ENCODE measurements at regions not wholly inside any gene's neighbourhood (a gene's known extent, or its start where the extent isn't known, plus 50 kb on each side); places are given as distances from the start of the nearest gene placed in this dataset.

GRCh38 chr2:180370511-180371205 lies 363.6 kb upstream of the CWC22 start:
- Histone ChIP-seq H3K36me3 (ENCODE audit: control insufficient read depth in 2 of 2, insufficient read depth in 2 of 2, low read length in 2 of 2) (no peaks in the 10 kb centered on the region), H3K27me3 (ENCODE audit: control insufficient read depth in 1 of 2, insufficient read depth in 2 of 2, low read length in 2 of 2) (no peaks in the 10 kb centered on the region), H3K27ac (ENCODE audit: low read length) (no peak overlapping the region), H3K4me1 (ENCODE audit: control insufficient read depth, insufficient read depth, low read length) (no peaks in the 10 kb centered on the region), H3K9ac (ENCODE audit: low read length in 2 of 2) (no peak overlapping the region), H3K4me3 (ENCODE audit: low read length in 2 of 2) (no peak overlapping the region), H3K9me3 (ENCODE audit: control insufficient read depth in 2 of 2, low read length in 2 of 2) (no peaks in the 10 kb centered on the region)

- Histone ChIP-seq H3K27me3 (ENCODE audit: control insufficient read depth in 1 of 2, insufficient read depth in 2 of 2, low read length in 2 of 2) (no peaks in the 10 kb centered on the region), H3K9me3 (ENCODE audit: control insufficient read depth in 2 of 2, low read length in 2 of 2) (no peaks in the 10 kb centered on the region), H3K9ac (ENCODE audit: low read length in 2 of 2) (no peak overlapping the region), H3K27ac (ENCODE audit: low read length) (no peak overlapping the region), H3K4me3 (ENCODE audit: low read length in 2 of 2) (no peak overlapping the region), H3K4me1 (ENCODE audit: control insufficient read depth, insufficient read depth, low read length) (peaks cover 8% of the 10 kb centered on the region), H3K36me3 (ENCODE audit: control insufficient read depth in 2 of 2, insufficient read depth in 2 of 2, low read length in 2 of 2) (no peaks in the 10 kb centered on the region)
Measured at GRCh38 chr2:180368881-180369280, 361.8 kb upstream of the CWC22 start.

- Histone ChIP-seq H3K9me3 (ENCODE audit: control insufficient read depth in 2 of 2, low read length in 2 of 2) (no peaks in the 10 kb centered on the region), H3K36me3 (ENCODE audit: control insufficient read depth in 2 of 2, insufficient read depth in 2 of 2, low read length in 2 of 2) (no peaks in the 10 kb centered on the region), H3K9ac (ENCODE audit: low read length in 2 of 2) (no peak overlapping the region), H3K4me3 (ENCODE audit: low read length in 2 of 2) (no peak overlapping the region), H3K27me3 (ENCODE audit: control insufficient read depth in 1 of 2, insufficient read depth in 2 of 2, low read length in 2 of 2) (no peaks in the 10 kb centered on the region), H3K4me1 (ENCODE audit: control insufficient read depth, insufficient read depth, low read length) (peaks cover 8% of the 10 kb centered on the region), H3K27ac (ENCODE audit: low read length) (no peak overlapping the region)
Measured at GRCh38 chr2:180367815-180368214, 360.7 kb upstream of the CWC22 start.

- Histone ChIP-seq H3K27me3 (ENCODE audit: control insufficient read depth in 1 of 2, insufficient read depth in 2 of 2, low read length in 2 of 2) (no peaks in the 10 kb centered on the region), H3K27ac (ENCODE audit: low read length) (no peak overlapping the region), H3K4me3 (ENCODE audit: low read length in 2 of 2) (no peak overlapping the region)
Measured at GRCh38 chr2:180366481-180366880, 359.4 kb upstream of the CWC22 start.

GRCh38 chr2:180364719-180365118 lies 357.6 kb upstream of the CWC22 start:
- Histone ChIP-seq H3K4me3 (ENCODE audit: low read length in 2 of 2) (no peak overlapping the region), H3K36me3 (ENCODE audit: control insufficient read depth in 2 of 2, insufficient read depth in 2 of 2, low read length in 2 of 2) (no peaks in the 10 kb centered on the region), H3K27me3 (ENCODE audit: control insufficient read depth in 1 of 2, insufficient read depth in 2 of 2, low read length in 2 of 2) (no peaks in the 10 kb centered on the region)

More at GRCh38 chr2:180366481-180366880, 359.4 kb upstream of the CWC22 start:
- H3K4me1 ChIP-seq (ENCODE audit: control insufficient read depth, insufficient read depth, low read length), result peaks cover 8% of the 10 kb centered on the region
- no peak overlapping the region for H3K9ac ChIP-seq (ENCODE audit: low read length in 2 of 2)
- no peaks in the 10 kb centered on the region for H3K9me3 ChIP-seq (ENCODE audit: control insufficient read depth in 2 of 2, low read length in 2 of 2)
- no peaks in the 10 kb centered on the region for H3K36me3 ChIP-seq (ENCODE audit: control insufficient read depth in 2 of 2, insufficient read depth in 2 of 2, low read length in 2 of 2)

GRCh38 chr2:180360283-180360618 lies 353.2 kb upstream of the CWC22 start:
- no peak overlapping the region for H3K4me3 ChIP-seq (ENCODE audit: low read length in 2 of 2)
- peaks cover 8% of the 10 kb centered on the region for H3K4me1 ChIP-seq (ENCODE audit: control insufficient read depth, insufficient read depth, low read length)
- no peaks in the 10 kb centered on the region for H3K9me3 ChIP-seq (ENCODE audit: control insufficient read depth in 2 of 2, low read length in 2 of 2)
- no peaks in the 10 kb centered on the region for H3K36me3 ChIP-seq (ENCODE audit: control insufficient read depth in 2 of 2, insufficient read depth in 2 of 2, low read length in 2 of 2)
- H3K27ac ChIP-seq (ENCODE audit: low read length), result no peak overlapping the region
- H3K27me3 ChIP-seq (ENCODE audit: control insufficient read depth in 1 of 2, insufficient read depth in 2 of 2, low read length in 2 of 2), result no peaks in the 10 kb centered on the region
- H3K9ac ChIP-seq (ENCODE audit: low read length in 2 of 2), result no peak overlapping the region

More at GRCh38 chr2:180364719-180365118, 357.6 kb upstream of the CWC22 start:
- no peak overlapping the region for H3K9ac ChIP-seq (ENCODE audit: low read length in 2 of 2)
- H3K27ac ChIP-seq (ENCODE audit: low read length), result no peak overlapping the region
- peaks cover 8% of the 10 kb centered on the region for H3K4me1 ChIP-seq (ENCODE audit: control insufficient read depth, insufficient read depth, low read length)
- no peaks in the 10 kb centered on the region for H3K9me3 ChIP-seq (ENCODE audit: control insufficient read depth in 2 of 2, low read length in 2 of 2)

- H3K27ac ChIP-seq (ENCODE audit: low read length), result no peak overlapping the region
- H3K4me3 ChIP-seq (ENCODE audit: low read length in 2 of 2), result no peak overlapping the region
- peaks cover 3% of the 10 kb centered on the region for H3K4me1 ChIP-seq (ENCODE audit: control insufficient read depth, insufficient read depth, low read length)
- no peak overlapping the region for H3K9ac ChIP-seq (ENCODE audit: low read length in 2 of 2)
- H3K27me3 ChIP-seq (ENCODE audit: control insufficient read depth in 1 of 2, insufficient read depth in 2 of 2, low read length in 2 of 2), result no peaks in the 10 kb centered on the region
- no peaks in the 10 kb centered on the region for H3K36me3 ChIP-seq (ENCODE audit: control insufficient read depth in 2 of 2, insufficient read depth in 2 of 2, low read length in 2 of 2)
- no peaks in the 10 kb centered on the region for H3K9me3 ChIP-seq (ENCODE audit: control insufficient read depth in 2 of 2, low read length in 2 of 2)
Measured at GRCh38 chr2:180359522-180360282, 352.6 kb upstream of the CWC22 start.

GRCh38 chr2:180358458-180358857 lies 351.4 kb upstream of the CWC22 start:
- Histone ChIP-seq H3K4me3 (ENCODE audit: low read length in 2 of 2) (no peak overlapping the region), H3K27ac (ENCODE audit: low read length) (no peak overlapping the region), H3K9ac (ENCODE audit: low read length in 2 of 2) (no peak overlapping the region), H3K9me3 (ENCODE audit: control insufficient read depth in 2 of 2, low read length in 2 of 2) (no peaks in the 10 kb centered on the region), H3K36me3 (ENCODE audit: control insufficient read depth in 2 of 2, insufficient read depth in 2 of 2, low read length in 2 of 2) (no peaks in the 10 kb centered on the region), H3K27me3 (ENCODE audit: control insufficient read depth in 1 of 2, insufficient read depth in 2 of 2, low read length in 2 of 2) (no peaks in the 10 kb centered on the region), H3K4me1 (ENCODE audit: control insufficient read depth, insufficient read depth, low read length) (no peaks in the 10 kb centered on the region)

- no peaks in the 10 kb centered on the region for H3K27me3 ChIP-seq (ENCODE audit: control insufficient read depth in 1 of 2, insufficient read depth in 2 of 2, low read length in 2 of 2)
- H3K4me3 ChIP-seq (ENCODE audit: low read length in 2 of 2), result no peak overlapping the region
- no peak overlapping the region for H3K27ac ChIP-seq (ENCODE audit: low read length)
- H3K36me3 ChIP-seq (ENCODE audit: control insufficient read depth in 2 of 2, insufficient read depth in 2 of 2, low read length in 2 of 2), result no peaks in the 10 kb centered on the region
- H3K9me3 ChIP-seq (ENCODE audit: control insufficient read depth in 2 of 2, low read length in 2 of 2), result no peaks in the 10 kb centered on the region
- H3K9ac ChIP-seq (ENCODE audit: low read length in 2 of 2), result no peak overlapping the region
- H3K4me1 ChIP-seq (ENCODE audit: control insufficient read depth, insufficient read depth, low read length), result no peaks in the 10 kb centered on the region
Measured at GRCh38 chr2:180356676-180357075, 349.6 kb upstream of the CWC22 start.

GRCh38 chr2:180352620-180353019 lies 345.5 kb upstream of the CWC22 start:
- Histone ChIP-seq H3K27ac (ENCODE audit: low read length) (no peak overlapping the region), H3K9ac (ENCODE audit: low read length in 2 of 2) (no peak overlapping the region), H3K4me1 (ENCODE audit: control insufficient read depth, insufficient read depth, low read length) (no peaks in the 10 kb centered on the region), H3K27me3 (ENCODE audit: control insufficient read depth in 1 of 2, insufficient read depth in 2 of 2, low read length in 2 of 2) (no peaks in the 10 kb centered on the region), H3K9me3 (ENCODE audit: control insufficient read depth in 2 of 2, low read length in 2 of 2) (no peaks in the 10 kb centered on the region), H3K4me3 (ENCODE audit: low read length in 2 of 2) (no peak overlapping the region), H3K36me3 (ENCODE audit: control insufficient read depth in 2 of 2, insufficient read depth in 2 of 2, low read length in 2 of 2) (no peaks in the 10 kb centered on the region)

GRCh38 chr2:180349809-180350208 lies 342.7 kb upstream of the CWC22 start:
- Histone ChIP-seq H3K27ac (ENCODE audit: low read length) (no peak overlapping the region), H3K36me3 (ENCODE audit: control insufficient read depth in 2 of 2, insufficient read depth in 2 of 2, low read length in 2 of 2) (no peaks in the 10 kb centered on the region), H3K4me1 (ENCODE audit: control insufficient read depth, insufficient read depth, low read length) (no peaks in the 10 kb centered on the region), H3K27me3 (ENCODE audit: control insufficient read depth in 1 of 2, insufficient read depth in 2 of 2, low read length in 2 of 2) (no peaks in the 10 kb centered on the region), H3K9ac (ENCODE audit: low read length in 2 of 2) (no peak overlapping the region), H3K4me3 (ENCODE audit: low read length in 2 of 2) (no peak overlapping the region), H3K9me3 (ENCODE audit: control insufficient read depth in 2 of 2, low read length in 2 of 2) (no peaks in the 10 kb centered on the region)
